Esophagus squamous epithelium (tissue), 5 donors: ENCODE measurements at regions not wholly inside any gene's neighbourhood (a gene's known extent, or its start where the extent isn't known, plus 50 kb on each side); places are given as distances from the start of the nearest gene placed in this dataset.

Experiments used
- DNase-seq: peaks from one replicate; lab custom pipeline; 2025; lab: John Stamatoyannopoulos, UW
- H3K27ac ChIP-seq, 4 donors: fragments of 200-600 bp; sonication (generic); one replicate each; pipeline ENCODE4 v1.5.1; 2016 to 2019; ENCODE audit warnings: mild to moderate bottlenecking in 1 of 4
- H3K27me3 ChIP-seq, 4 donors: fragments of 200-600 bp; sonication (generic); 1 replicate in 3 of 4; 2 replicates in 1 of 4; pipeline versions ENCODE4 v1.5.1 to v1.6.0; 2017 to 2021; ENCODE audit warnings: antibody characterized with exemption in 1 of 4
- H3K36me3 ChIP-seq, 3 donors: fragments of 200-600 bp; sonication (generic); one replicate each; pipeline ENCODE4 v1.5.1; 2016 to 2019
- H3K4me1 ChIP-seq, 3 donors: fragments of 200-600 bp; sonication (generic); one replicate each; pipeline ENCODE4 v1.5.1; 2017 to 2019
- H3K4me3 ChIP-seq, 4 donors: fragments of 200-600 bp; sonication (generic); 1 replicate in 3 of 4; 2 replicates in 1 of 4; pipeline ENCODE4 v1.5.1; 2016 to 2019; ENCODE audit warnings: mild to moderate bottlenecking in 2 of 4, moderate library complexity in 1 of 4
- H3K9me3 ChIP-seq, 3 donors: fragments of 200-600 bp; sonication (generic); one replicate each; pipeline ENCODE4 v1.5.1; 2016 to 2019
- POLR2A ChIP-seq, 4 donors: fragments of 450-650 bp; IDR thresholded peaks; one replicate each; pipeline ENCODE4 v1.6.1; 2017; ENCODE audit warnings: antibody characterized with exemption in 4 of 4, mild to moderate bottlenecking in 4 of 4, moderate library complexity in 3 of 4
- WGBS, 2 donors: methylation state at CpG; one replicate each; pipeline ENCODE4 v1.1.5; 2018; 5-methylcytosine and 5-hydroxymethylcytosine counted together
- intact Hi-C: fragments of 100-400 bp; cut with DNase I; formaldehyde crosslinking; loops from one replicate; pipeline ENCODE4 v1.15.0; 2022
- TF ChIP-seq, protein P1 (sequence below), 6 experiments: fragments of 450-650 bp in 4 of 6; fragments of 200-600 bp in 2 of 6; sonication (generic) in 2 of 6; IDR thresholded peaks; one replicate each; pipeline ENCODE4 v1.5.1; 2016 to 2019; ENCODE audit warnings: antibody characterized with exemption in 6 of 6, mild to moderate bottlenecking in 4 of 6, moderate library complexity in 4 of 6
- donor health status: DM: yes; HTN: yes; CAD: no.

DNA sequence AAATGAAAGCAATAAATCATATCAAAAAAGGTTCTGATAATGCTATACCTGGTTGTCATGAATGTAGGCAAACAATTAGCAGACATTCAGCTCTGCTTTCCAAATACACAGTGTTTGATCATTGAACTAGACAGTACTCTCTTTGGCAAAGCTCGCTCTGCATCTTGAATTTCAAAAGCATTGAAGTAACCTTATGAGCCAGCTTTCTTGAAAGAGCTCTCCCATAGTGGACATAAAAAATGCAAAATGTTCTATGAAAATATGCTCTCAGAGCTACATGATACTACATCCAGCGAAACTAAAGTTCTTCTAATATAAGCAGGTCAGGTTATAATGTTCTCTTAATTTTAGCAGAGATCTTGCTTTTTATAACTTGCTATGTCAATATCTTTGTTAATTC is 533.4 kb downstream of the CSNK1G3 start:
- Histone ChIP-seq H3K4me1 (no peaks in the 10 kb centered on the region), H3K4me3 (no peak overlapping the region), H3K27ac (no peak overlapping the region), H3K9me3 (no peaks in the 10 kb centered on the region), H3K36me3 (no peaks in the 10 kb centered on the region), H3K27me3 (no peaks in the 10 kb centered on the region)
- 90 to 100% methylated on average over 2 of the region's 2 CpGs for WGBS, 2 donors
- intact Hi-C loops: no loop called here
- no peak for DNase-seq
- TF ChIP-seq POLR2A (IDR thresholded peaks at IDR 0.05): no peak
- TF ChIP-seq, protein P1, sequence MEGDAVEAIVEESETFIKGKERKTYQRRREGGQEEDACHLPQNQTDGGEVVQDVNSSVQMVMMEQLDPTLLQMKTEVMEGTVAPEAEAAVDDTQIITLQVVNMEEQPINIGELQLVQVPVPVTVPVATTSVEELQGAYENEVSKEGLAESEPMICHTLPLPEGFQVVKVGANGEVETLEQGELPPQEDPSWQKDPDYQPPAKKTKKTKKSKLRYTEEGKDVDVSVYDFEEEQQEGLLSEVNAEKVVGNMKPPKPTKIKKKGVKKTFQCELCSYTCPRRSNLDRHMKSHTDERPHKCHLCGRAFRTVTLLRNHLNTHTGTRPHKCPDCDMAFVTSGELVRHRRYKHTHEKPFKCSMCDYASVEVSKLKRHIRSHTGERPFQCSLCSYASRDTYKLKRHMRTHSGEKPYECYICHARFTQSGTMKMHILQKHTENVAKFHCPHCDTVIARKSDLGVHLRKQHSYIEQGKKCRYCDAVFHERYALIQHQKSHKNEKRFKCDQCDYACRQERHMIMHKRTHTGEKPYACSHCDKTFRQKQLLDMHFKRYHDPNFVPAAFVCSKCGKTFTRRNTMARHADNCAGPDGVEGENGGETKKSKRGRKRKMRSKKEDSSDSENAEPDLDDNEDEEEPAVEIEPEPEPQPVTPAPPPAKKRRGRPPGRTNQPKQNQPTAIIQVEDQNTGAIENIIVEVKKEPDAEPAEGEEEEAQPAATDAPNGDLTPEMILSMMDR (IDR thresholded peaks at IDR 0.05): no peak

- TF ChIP-seq, protein P1 (IDR thresholded peaks at IDR 0.05): no peak
- H3K27ac ChIP-seq: no peak overlapping the region
- no peak overlapping the region for H3K4me3 ChIP-seq
- no peaks in the 10 kb centered on the region for H3K36me3 ChIP-seq
- H3K27me3 ChIP-seq: no peaks in the 10 kb centered on the region
- DNase-seq: no peak
- WGBS, 2 donors: 72 to 74% methylated on average over 2 of the region's 2 CpGs
- no peaks in the 10 kb centered on the region for H3K4me1 ChIP-seq
- H3K9me3 ChIP-seq: no peaks in the 10 kb centered on the region
- intact Hi-C loops: no loop called here
Measured at GRCh38 chr5:124044613-124045012, 532.6 kb downstream of the CSNK1G3 start.

- 92 to 94% methylated on average over 1 of the region's 1 CpG for WGBS, 2 donors
- no peak for TF ChIP-seq POLR2A (IDR thresholded peaks at IDR 0.05)
- TF ChIP-seq, protein P1 (IDR thresholded peaks at IDR 0.05): no peak
- DNase-seq: no peak
- Histone ChIP-seq H3K36me3 (no peaks in the 10 kb centered on the region), H3K4me1 (no peaks in the 10 kb centered on the region), H3K27me3 (no peaks in the 10 kb centered on the region), H3K27ac (no peak overlapping the region), H3K4me3 (no peak overlapping the region), H3K9me3 (no peaks in the 10 kb centered on the region)
- intact Hi-C loops: no loop called here
Measured at GRCh38 chr5:124043456-124043855, 531.5 kb downstream of the CSNK1G3 start.

DNA sequence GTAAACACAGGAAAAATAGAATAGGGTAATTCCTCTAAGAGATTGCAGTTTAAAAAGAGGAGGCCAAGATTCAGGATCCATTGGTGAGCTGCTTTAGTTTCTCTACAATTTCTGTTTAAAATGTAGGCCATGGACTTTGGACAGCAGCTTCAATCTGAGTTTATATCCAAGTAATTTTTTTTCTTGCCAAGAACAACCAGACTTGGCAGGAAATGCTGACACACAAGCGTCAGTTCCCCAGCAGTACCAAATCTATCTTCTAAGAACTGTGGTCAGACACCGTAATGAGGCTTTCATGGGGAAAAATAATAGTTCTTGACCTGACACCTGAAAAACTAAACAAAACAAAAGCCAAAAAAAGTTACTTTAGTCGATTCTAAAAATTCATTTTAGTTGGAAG is 528.8 kb downstream of the CSNK1G3 start:
- no peak for TF ChIP-seq POLR2A (IDR thresholded peaks at IDR 0.05)
- TF ChIP-seq, protein P1 (IDR thresholded peaks at IDR 0.05): no peak
- Histone ChIP-seq H3K4me3 (no peak overlapping the region), H3K27ac (no peak overlapping the region), H3K9me3 (no peaks in the 10 kb centered on the region), H3K27me3 (no peaks in the 10 kb centered on the region), H3K4me1 (no peaks in the 10 kb centered on the region), H3K36me3 (no peaks in the 10 kb centered on the region)
- WGBS, 2 donors: 13 to 27% methylated on average over 3 of the region's 3 CpGs
- intact Hi-C loops: no loop called here
- no peak for DNase-seq

- DNase-seq: no peak
- TF ChIP-seq, protein P1 (IDR thresholded peaks at IDR 0.05): no peak
- TF ChIP-seq POLR2A (IDR thresholded peaks at IDR 0.05): no peak
- Histone ChIP-seq H3K4me1 (no peaks in the 10 kb centered on the region), H3K27me3 (no peaks in the 10 kb centered on the region), H3K9me3 (no peaks in the 10 kb centered on the region), H3K4me3 (no peak overlapping the region), H3K36me3 (no peaks in the 10 kb centered on the region), H3K27ac (no peak overlapping the region)
- 93 to 100% methylated on average over 1 of the region's 1 CpG for WGBS, 2 donors
- intact Hi-C loops: no loop called here
Measured at GRCh38 chr5:124039410-124039809, 527.4 kb downstream of the CSNK1G3 start.
